ENCODE measurements at regions not wholly inside any gene's neighbourhood (a gene's known extent, or its start where the extent isn't known, plus 50 kb on each side); places are given as distances from the start of the nearest gene placed in this dataset.
A peak's percentile ranks its signal among the peaks of the same experiment; 100 is the strongest.
"Not testable (repeated sequence)": the region's sequence is repeated elsewhere in the genome, so short reads cannot be mapped to it uniquely, and the experiment has no call there.

GRCh38 chr9:94033383-94033782 is 50.9 kb upstream of the PTPDC1 start:
- no peak for DNase-seq

- no peak for DNase-seq
Measured at GRCh38 chr9:94031946-94032345, 52.3 kb upstream of the PTPDC1 start.

- DNase-seq: no peak
Measured at GRCh38 chr9:94031380-94031779, 52.9 kb upstream of the PTPDC1 start.

GRCh38 chr9:94030318-94031179 is 53.7 kb upstream of the PTPDC1 start:
- peak; percentile 77 for DNase-seq

GRCh38 chr9:94029932-94030317 is 54.3 kb upstream of the PTPDC1 start:
- DNase-seq: no peak

GRCh38 chr9:94026816-94027215 is 57.4 kb upstream of the PTPDC1 start:
- no peak for DNase-seq

GRCh38 chr9:94022476-94022875 is 61.8 kb upstream of the PTPDC1 start:
- DNase-seq: not testable (repeated sequence)

- DNase-seq: not testable (repeated sequence)
Measured at GRCh38 chr9:94020836-94021235, 63.4 kb upstream of the PTPDC1 start.

- no peak for DNase-seq
Measured at GRCh38 chr9:94018628-94019027, 63.5 kb upstream of the BARX1 start.

- DNase-seq: no peak
Measured at GRCh38 chr9:94017939-94018531, 62.9 kb upstream of the BARX1 start.

- DNase-seq: no peak
Measured at GRCh38 chr9:94016744-94017143, 61.6 kb upstream of the BARX1 start.

GRCh38 chr9:94014920-94015319 is 59.8 kb upstream of the BARX1 start:
- no peak for DNase-seq

GRCh38 chr9:94014066-94014654 is 59.0 kb upstream of the BARX1 start:
- DNase-seq: no peak

- DNase-seq: no peak
Measured at GRCh38 chr9:94010980-94011533, 55.9 kb upstream of the BARX1 start.

- DNase-seq: no peak
Measured at GRCh38 chr9:94005272-94005901, 50.2 kb upstream of the BARX1 start.
